ENCODE measurements at regions not wholly inside any gene's neighbourhood (a gene's known extent, or its start where the extent isn't known, plus 50 kb on each side); places are given as distances from the start of the nearest gene placed in this dataset.

GRCh38 chr3:111473550-111473949 is 68.4 kb upstream of the CD96 start:
- DNase-seq = no peak

- DNase-seq = no peak
Measured at GRCh38 chr3:111476701-111477100, 65.3 kb upstream of the CD96 start.

- DNase-seq = no peak
Measured at GRCh38 chr3:111480091-111480490, 61.9 kb upstream of the CD96 start.

- no peak for DNase-seq
Measured at GRCh38 chr3:111481551-111481950, 60.4 kb upstream of the CD96 start.

- no peak for DNase-seq
Measured at GRCh38 chr3:111482574-111482973, 59.4 kb upstream of the CD96 start.

- DNase-seq = no peak
Measured at GRCh38 chr3:111485086-111485485, 56.9 kb upstream of the CD96 start.
